Suppressor macrophage (primary cell): ENCODE measurements at regions not wholly inside any gene's neighbourhood (a gene's known extent, or its start where the extent isn't known, plus 50 kb on each side); places are given as distances from the start of the nearest gene placed in this dataset.
"Not testable (repeated sequence)": the region's sequence is repeated elsewhere in the genome, so short reads cannot be mapped to it uniquely, and the experiment has no call there.

Source experiments
- DNase-seq, 4 experiments: peaks; one replicate each; pipeline ENCODE4 v3.0.0-alpha.2; 2020 to 2022

DNA sequence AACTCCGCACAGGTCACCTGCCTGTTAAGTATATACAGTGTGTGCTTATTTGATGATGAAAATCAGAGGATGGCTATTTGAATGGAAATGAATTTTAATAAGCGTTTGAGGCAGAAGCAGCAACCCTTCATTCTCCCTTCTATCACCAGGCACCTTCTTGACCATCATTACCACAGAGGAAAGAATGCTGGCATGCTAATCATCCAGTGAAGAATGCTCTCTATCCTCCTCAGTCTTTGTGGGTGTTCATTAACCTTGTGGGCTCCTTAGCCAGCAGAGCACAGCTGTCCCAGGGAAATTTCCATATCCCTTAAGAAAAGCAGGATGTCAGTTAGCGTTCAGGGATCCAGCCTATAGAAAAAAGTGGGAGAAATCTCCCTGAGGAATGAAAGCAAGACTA lies 428.0 kb upstream of the CAMK1G start:
- no peak for DNase-seq

DNA sequence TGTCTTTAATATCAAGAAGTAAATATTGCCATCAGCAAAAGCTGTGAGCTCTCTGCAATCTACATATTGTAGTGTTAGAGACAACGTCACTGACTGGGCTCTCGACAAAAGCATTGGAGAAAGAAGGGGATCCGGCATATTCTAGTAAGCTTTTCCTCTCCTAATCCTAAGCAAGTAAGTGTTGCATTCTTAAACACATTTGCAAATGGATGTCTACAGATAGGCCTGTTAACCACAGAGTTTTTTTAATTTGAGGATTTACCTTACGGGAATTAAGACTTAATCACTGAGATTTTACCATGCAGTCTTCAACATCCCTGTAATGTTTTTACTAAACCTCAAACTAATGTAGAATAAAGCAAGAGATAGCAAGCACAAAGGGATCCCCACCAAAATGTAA lies 426.5 kb upstream of the CAMK1G start:
- DNase-seq = no peak

DNA sequence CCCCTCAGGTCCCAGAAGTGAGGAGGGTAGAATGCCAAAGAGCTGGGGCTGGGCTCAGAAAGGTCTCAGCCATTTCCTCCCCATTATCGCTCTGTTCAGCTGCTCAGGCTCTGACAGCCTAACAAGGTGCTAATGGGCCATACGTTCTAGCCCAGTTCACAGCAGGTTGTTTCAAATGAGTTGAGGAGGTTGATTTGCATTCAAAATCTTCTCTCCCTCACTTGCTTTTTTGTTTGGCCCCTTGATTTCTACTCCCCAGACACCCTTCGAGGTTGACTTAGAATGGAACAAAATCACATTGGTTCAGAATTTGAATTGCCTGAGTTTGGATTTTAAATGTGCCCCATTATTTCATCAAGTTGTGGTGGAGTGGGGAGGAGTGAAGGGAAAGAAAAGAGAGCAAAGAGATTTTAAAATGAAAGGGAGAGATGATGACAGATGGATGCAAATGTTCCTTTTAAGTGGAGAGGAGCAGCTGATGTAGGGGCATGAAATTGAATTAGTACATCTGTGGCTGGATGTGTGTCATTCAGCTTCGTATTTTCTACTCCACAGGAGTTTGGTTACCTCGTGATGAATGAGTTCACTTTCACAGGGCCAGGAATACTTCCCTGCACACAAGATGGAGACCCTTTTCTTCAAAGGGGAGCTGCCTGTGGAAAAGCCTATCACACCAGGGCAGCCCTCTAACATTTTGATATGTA lies 425.8 kb upstream of the CAMK1G start:
- DNase-seq = no peak

DNA sequence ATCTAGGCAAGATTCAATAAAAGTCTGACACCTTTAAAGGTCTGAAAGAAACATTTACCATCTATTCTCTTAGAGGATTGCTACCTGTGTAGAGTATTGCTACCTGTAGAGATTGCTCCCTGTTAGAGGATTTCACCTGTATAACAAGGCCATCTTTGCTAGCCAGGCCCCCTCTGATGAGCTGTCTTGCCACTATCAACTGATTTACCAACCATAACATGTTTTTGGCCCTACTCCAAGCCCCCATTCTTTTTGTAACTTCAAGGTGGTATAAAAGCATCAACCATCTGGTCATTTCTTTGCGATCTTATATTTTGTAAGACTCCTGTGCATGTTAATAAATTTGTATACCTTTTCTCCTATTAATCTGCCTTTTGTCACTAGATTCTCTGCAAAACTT lies 424.7 kb upstream of the CAMK1G start:
- no peak for DNase-seq

DNA sequence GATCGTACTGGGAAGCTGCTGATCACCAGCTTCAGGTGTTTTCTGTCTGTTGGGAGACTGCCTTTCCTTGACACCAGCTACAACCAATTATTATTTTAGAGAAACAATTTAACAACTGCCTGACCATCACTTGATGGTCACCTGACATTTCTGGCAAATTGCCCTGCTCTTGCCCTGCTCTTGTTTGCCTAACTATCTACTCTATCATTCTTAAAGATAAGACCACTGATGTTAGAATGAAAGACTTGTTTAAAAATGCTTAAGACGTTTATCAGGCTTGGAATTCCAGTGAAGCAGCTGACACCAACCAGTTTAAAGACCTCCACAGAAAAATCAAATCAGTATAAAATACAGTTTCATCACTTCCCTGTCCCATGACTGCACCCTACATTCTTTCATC lies 423.3 kb upstream of the CAMK1G start:
- no peak for DNase-seq

DNA sequence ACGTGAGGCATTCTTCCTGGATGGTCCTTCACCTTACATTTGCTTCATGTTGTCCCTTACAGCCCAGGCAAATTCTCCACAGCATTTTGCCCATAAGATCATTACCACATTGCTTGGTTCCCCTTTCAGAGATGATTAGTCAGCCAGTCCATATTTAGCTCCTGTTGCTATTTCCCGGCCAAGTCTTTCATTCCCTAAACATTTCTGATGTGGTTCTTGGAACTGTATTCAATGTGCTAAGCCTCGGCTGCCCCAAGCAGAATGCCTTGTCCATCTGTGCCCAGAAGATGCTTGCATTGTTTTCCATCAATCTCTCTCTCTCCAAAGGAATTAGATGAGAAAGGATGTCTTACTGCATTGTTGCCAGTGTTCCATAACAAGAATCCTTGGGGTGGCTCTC lies 420.9 kb upstream of the CAMK1G start:
- peak in 2 of 4 experiments; percentile 14 to 15 for DNase-seq

DNA sequence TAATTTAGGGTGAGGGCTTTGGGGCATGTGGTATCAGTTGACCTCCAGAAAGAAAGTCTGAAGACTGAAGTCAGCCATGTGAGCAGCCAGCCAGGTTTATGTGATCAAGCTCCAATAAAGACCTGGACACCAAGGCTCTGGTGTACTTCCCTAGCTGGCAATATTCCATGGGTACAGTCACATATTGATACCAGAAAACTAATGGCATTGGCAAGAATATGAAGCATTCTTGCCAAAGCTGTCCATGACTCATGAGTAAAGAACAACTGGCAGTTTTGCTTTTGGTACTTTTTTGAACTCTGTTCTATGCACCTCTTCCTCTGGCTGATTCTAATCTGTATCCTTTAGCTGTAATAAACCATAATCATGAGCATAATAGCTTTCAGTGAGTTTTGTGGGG lies 415.3 kb upstream of the CAMK1G start:
- no peak for DNase-seq

DNA sequence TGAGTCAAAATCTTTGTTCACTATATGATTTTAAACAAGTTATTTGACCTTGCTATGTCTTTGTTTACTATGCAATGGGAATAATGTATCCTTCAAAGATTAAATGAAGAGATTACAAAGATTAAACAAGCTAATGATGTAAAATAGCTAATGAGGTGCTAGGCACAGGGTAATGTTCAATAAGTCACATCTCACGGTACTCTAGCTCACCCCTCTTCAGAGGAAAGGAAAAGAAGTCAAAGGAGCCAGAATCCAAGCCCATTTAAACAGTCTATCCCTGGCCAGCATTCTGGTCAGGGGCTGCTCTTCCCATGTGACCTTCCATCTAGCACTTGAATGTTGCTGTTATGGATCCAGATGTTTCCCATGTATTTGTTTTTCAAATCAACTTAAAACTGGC lies 412.4 kb upstream of the CAMK1G start:
- no peak for DNase-seq

DNA sequence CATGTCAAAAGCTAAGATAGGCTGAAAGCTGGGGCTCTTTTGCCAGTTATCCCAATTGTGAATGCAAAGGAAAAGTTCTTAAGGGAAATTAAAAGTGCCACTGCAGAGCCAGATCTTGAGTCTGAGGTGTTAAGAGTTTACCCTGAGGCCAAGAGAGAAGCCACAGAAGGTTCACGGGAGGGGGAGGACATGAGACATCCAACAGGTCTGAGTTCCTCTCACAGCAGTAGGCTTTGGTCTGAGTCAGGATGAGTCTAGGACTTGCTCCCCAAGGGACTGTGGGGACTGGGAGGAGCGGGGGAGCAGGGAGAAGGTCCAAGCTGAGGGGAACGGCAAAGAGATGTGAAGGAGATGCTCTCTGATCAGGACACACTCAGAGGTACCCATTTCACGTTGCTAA lies 411.2 kb upstream of the CAMK1G start:
- DNase-seq = no peak

DNA sequence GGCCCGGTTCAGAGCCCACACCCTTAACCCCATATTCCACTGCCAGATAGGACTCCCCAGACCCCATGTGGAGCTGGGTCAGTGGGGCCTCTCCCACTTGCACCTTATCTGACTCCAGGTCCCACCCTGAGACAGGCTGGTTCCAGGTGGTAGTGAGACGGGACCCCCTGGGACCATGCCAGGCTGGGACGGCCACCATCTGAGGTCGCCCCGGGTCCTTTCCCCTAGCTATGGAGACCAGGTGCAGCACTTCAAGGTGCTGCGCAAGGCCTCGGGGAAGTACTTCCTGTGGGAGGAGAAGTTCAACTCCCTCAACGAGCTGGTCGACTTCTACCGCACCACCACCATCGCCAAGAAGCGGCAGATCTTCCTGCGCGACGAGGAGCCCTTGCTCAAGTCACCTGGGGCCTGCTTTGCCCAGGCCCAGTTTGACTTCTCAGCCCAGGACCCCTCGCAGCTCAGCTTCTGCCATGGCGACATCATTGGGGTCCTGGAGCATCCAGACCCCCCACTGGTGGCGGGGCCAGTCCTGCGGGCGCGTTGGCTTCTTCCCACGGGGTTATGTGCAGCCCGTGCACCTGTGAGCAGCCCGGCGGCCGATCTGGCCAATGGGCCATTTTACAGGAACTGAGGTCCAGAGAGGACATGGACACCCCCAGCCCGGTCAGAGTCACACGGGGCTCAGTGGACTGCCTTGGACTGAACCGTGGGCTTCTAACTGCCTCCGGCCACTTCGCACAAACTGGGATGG lies 410.5 kb upstream of the CAMK1G start:
- DNase-seq = not testable (repeated sequence)

DNA sequence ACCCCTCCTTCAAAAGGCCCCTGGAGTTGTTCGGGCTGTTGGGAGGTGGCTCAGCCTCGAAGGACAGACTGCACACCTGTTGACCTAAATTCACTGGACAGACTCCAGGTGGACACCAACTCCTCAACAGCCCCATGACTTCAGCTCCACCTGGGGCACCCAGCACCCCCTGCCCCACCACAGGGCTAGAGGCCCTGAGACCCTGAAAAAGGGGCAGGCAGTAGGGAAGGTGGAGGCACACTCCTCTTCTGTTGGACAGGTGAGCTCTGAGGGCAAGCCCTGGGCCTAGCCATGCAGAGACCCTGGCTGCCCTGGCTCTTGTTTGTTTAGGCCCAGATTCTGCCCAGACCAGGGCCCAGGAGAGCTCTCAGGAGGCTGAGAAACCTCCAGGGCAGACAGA lies 409.7 kb upstream of the CAMK1G start:
- not testable (repeated sequence) for DNase-seq

DNA sequence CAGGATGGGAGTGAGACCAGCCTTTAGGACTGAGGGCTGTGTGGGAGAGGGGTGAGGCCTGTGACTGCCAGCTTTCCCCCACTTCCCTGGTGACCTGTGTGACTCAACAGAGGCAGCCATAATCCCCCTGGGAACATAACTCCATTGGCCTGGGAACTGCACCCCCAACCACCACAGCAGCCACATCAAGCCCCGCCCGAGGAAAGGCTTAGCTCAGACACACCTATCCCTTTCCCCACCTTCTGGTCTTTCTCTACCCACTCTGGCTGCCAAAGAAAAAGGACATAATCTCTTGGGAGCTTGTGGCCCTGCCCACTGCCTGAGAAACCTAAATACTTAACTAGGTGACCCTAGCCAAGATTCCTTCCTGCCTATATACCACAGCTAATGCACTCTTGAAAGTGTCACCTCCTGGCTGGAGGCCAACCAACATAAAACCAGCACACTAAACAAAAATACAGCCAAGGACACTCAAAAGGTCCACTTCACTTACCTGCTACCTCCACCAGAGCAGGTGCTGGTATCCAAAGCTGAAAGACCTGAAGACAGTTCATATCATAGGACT lies 406.6 kb upstream of the CAMK1G start:
- no peak for DNase-seq

DNA sequence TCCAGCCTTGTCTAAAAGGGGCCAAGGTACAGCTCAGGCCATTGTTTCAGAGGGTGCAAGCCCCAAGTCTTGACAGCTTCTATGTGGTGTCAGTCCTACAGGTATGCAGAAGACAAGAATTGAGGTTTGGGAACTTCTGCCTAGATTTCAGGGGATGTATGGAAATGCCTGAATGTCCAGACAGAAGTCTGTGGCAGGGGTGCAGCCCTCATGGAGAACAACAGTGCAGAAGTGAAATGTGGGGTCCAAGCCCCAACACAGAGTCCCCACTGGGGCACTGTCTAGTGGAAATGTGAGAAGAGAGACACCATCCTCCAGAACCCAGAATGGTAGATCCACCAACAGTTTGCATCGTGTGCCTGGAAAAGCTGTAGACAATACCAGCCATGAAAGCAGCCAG lies 400.3 kb upstream of the CAMK1G start:
- DNase-seq = no peak

DNA sequence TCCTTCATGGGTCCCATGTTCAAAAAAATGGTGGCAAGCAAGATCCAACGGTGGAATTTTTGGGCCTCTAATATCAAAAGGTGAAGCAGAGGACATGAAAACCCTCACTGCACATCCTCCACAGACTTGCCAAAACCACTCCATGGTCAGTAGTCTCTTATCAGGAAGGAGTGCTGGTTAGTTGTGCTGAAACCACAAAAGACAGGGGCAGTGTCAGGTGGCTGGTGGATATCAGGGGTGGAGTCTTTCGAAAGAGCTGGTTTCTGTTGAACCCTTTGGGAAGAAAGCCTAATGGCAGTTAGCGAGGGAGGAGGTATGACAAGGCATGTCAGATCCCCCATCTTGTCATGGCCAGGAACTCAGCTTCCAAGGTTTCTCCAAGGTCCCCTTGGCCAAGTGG lies 395.9 kb upstream of the CAMK1G start:
- DNase-seq = no peak

DNA sequence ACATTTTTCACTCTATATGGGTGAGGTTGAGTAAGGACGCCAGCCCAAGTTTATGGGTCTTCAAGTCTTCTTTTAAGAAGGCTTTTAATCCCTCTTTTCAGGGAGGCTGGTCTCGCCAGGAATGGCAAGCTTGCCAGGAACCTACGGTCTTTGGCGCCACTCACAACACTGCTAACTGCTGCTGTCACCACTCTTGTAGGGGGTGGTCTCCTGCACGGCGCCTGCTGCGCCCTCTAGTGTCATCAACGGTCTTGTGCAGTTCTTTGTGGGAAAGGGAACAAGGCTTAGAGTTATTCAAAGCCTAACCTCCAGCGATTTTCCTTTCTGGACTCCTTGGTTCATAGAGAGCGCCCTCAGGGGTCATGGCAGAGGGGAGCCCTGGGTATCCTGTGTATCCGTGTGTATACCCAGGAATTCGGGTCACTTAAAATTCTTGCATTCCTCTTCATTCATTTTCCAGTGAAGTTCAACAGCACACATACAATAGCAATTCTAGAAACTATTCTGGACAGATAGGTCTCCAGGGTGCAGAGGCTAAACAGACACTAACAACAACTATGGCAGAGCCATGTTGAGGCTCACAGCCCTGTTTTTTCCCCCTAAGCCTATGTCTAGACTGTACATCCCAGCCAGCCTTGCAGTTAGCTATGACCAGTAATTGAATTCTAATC lies 392.8 kb upstream of the CAMK1G start:
- DNase-seq = peak; percentile 20 to 55 (median 48)

DNA sequence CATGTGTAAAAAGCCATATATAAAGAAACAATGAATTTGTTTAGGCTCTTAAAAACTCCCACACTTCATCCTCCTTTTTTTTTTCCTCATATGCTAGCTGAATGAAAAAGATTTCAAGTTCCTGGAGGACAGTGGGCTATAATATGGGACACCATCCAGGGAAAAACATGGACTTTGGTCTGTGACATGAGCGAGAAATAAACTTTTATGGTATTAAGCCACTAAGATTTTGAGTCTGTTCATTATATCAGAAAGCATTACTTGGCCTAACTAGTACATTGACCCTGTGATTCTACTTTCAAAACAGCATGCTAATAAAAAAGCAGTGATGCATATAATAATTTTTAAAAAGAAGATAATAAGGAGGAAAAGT lies 392.3 kb upstream of the CAMK1G start:
- DNase-seq = no peak

DNA sequence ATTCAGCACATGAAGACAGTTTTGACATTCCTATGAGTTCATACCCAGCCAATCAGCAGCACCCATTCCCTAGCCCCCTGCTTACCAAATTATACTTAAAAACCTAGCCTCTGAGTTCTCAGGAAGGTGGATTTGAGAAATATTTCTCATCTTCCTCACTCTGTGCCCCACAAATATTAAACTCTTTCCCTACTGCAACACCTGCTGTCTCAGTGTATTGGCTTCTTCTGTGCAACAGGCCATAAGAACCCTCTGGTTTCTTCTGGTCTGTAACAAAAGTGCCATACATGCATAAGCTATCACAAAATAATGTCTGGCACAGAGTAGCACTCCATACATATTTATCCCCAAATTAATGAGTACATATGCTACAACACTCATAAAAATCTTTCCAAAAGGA lies 387.4 kb upstream of the CAMK1G start:
- no peak for DNase-seq

DNA sequence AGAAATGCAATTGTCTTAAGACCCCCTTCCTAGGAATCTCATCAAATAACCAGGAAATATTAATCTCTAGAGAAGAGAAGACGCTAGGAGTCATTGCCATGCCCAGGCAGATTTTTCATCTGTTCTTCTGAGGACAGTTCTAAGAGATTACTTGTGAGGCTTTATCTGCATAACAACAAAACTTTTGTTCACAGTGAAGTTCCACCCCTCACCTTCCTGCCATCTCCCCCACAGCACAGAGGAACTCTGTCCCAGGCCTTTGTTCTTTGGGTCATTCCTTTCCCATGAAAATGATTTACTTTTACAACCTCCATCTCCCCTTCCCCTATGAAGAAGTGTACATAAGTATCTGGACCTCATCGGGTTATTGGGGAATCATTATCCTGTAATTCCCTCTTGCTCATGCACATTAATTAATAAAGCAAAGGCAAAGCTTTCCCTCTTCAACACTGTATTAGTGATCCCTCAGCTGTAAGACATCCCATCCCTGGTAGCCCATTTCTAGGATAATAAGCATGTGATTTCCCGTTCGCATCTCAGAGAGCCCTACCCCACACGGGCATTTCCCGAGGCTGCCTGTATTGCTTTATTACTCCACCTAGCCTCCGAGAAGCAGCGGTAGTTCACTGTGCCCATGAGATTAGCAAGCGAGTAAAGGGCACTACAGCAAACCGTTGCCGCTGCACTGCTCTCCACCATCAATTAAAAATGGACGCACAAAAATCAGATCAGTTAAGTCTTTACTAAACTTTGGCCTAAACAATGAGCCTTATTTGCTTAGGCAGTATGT lies 384.4 kb upstream of the CAMK1G start:
- DNase-seq = no peak

DNA sequence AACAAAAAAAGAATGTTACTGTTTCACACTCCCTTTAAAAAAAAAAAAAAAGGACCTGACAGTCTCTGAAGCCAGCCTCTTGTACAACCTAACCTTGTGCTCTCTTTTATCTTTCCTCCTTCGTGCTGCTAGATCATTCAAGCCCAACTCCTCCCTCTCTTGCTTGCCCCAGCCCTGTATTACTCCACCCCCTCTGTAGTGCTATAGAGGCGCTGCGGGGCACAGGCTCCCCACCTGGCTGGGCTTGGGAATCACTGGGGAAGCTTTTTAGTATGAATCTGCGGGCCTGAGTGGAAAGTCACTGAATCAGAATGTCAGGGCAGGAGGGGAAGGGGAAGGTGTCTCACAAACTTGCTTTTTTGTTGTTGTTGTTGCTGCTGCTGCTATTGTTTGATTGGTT lies 383.7 kb upstream of the CAMK1G start:
- DNase-seq = no peak

DNA sequence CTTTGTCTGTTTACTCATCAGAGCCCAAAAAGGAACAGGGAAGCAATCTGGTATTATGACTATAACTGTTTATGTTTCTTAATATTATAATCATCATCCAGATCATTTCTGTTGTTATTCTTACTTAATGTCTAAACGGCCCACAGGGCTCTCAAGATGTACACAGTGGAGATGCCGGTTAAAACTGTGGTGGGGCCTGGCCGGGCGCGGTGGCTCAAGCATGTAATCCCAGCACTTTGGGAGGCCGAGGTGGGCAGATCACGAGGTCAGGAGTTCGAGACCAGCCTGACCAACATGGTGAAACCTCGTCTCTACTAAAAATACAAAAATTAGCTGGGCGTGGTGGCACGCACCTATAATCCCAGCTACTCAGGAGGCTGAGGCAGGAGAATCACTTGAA lies 381.2 kb upstream of the CAMK1G start:
- not testable (repeated sequence) for DNase-seq

DNA sequence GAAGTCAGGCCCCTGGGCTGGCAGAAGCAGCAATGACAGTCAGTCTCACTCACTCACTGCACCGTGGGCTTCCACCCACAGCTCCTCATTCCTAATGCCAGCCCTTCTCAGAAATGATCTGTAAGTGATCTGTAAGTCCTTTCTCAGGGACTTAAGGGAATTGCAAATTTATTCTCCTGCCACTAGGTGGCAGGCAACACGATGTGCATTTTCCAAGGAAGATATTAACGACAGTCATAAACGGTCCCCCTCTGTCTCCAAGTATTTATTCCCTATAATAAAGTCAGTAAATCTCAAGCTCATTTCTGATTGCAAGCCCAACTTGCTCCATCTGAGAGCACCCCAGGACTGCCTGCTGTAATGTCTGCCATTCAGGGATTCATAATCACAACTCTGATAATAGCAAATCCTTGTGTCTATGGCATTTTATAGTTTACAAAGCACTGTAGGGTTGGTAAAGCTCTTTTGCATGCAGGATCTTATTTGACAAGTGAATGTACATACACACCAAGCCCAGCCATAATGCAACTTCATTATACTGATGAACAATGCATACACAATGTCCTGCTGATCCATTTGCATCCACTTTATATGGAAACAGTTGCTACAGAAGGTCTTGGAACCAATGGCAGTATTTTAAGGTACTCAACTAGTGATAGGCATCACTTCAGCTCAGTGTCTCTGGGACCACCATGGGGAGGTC lies 380.5 kb upstream of the CAMK1G start:
- peak; percentile 39 to 75 (median 56) for DNase-seq

DNA sequence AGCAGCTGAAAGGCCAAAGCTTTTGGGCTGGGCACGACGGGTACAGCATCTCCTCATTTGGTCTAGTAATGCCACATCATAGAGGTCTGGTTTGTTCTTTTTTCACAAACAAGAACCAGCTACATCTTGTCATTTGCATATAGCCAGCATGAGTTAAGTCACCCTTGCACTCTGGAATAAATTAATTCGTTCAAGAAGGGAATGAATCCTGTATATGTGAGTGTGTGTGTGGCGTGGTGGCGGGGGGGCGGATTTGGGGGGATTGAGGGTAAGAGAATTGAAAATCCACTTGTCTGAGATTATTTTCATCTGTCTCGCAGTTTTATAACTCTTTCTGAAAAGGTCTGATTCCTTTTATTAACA lies 380.0 kb upstream of the CAMK1G start:
- no peak for DNase-seq
